H1 (cell line): ENCODE measurements at regions not wholly inside any gene's neighbourhood (a gene's known extent, or its start where the extent isn't known, plus 50 kb on each side); places are given as distances from the start of the nearest gene placed in this dataset.

Experiments
- CBX8 ChIP-seq: fragments of 300-800, 300-1000 bp; sonication (generic); IDR thresholded peaks from 2 replicates; pipeline ENCODE4 v1.7.1; 2016; ENCODE audit warnings: low read depth, low read length, borderline replicate concordance
- CHD2 ChIP-seq: IDR thresholded peaks from 2 replicates; pipeline ENCODE4 v1.6.1; 2012; ENCODE audit warnings: low read length, improper control_type of control experiment
- E2F6 ChIP-seq: IDR thresholded peaks from 2 replicates; pipeline ENCODE4 v1.6.1; 2012; ENCODE audit warnings: inconsistent platforms
- EP300 ChIP-seq, 2 experiments: IDR thresholded peaks; 1 replicate in 1 of 2; 2 replicates in 1 of 2; pipeline ENCODE4 v1.6.1; 2011 to 2012; ENCODE audit warnings: low read depth in 2 of 2, low read length in 2 of 2, mild to moderate bottlenecking in 2 of 2, borderline replicate concordance in 1 of 2, inconsistent platforms in 1 of 2, moderate library complexity in 1 of 2
- KDM4A ChIP-seq: IDR thresholded peaks from one replicate; pipeline ENCODE4 v1.7.1; 2012; ENCODE audit warnings: low read depth, mild to moderate bottlenecking, moderate library complexity, low read length, inconsistent platforms; ENCODE audit not compliant: severe bottlenecking
- RNF2 ChIP-seq: fragments of 200-900, 300-1000 bp; sonication (generic); IDR thresholded peaks from 2 replicates; pipeline ENCODE4 v1.7.1; 2016; ENCODE audit warnings: borderline replicate concordance, low read depth, mild to moderate bottlenecking, antibody characterized with exemption, low read length; ENCODE audit not compliant: poor library complexity, severe bottlenecking; ENCODE audit errors: missing control alignments
- TEAD4 ChIP-seq: IDR thresholded peaks from 2 replicates; pipeline ENCODE4 v1.6.1; 2012; ENCODE audit warnings: low read depth, low read length, inconsistent platforms, mixed read lengths
- TF ChIP-seq, protein P1 (sequence below): fragments of 300-600 bp; sonication (generic); IDR thresholded peaks from 2 replicates; pipeline ENCODE4 v1.7.1; 2012; ENCODE audit warnings: low read length, moderate library complexity, mild to moderate bottlenecking, inconsistent platforms; ENCODE audit not compliant: insufficient replicate concordance

- TF ChIP-seq, protein P1, sequence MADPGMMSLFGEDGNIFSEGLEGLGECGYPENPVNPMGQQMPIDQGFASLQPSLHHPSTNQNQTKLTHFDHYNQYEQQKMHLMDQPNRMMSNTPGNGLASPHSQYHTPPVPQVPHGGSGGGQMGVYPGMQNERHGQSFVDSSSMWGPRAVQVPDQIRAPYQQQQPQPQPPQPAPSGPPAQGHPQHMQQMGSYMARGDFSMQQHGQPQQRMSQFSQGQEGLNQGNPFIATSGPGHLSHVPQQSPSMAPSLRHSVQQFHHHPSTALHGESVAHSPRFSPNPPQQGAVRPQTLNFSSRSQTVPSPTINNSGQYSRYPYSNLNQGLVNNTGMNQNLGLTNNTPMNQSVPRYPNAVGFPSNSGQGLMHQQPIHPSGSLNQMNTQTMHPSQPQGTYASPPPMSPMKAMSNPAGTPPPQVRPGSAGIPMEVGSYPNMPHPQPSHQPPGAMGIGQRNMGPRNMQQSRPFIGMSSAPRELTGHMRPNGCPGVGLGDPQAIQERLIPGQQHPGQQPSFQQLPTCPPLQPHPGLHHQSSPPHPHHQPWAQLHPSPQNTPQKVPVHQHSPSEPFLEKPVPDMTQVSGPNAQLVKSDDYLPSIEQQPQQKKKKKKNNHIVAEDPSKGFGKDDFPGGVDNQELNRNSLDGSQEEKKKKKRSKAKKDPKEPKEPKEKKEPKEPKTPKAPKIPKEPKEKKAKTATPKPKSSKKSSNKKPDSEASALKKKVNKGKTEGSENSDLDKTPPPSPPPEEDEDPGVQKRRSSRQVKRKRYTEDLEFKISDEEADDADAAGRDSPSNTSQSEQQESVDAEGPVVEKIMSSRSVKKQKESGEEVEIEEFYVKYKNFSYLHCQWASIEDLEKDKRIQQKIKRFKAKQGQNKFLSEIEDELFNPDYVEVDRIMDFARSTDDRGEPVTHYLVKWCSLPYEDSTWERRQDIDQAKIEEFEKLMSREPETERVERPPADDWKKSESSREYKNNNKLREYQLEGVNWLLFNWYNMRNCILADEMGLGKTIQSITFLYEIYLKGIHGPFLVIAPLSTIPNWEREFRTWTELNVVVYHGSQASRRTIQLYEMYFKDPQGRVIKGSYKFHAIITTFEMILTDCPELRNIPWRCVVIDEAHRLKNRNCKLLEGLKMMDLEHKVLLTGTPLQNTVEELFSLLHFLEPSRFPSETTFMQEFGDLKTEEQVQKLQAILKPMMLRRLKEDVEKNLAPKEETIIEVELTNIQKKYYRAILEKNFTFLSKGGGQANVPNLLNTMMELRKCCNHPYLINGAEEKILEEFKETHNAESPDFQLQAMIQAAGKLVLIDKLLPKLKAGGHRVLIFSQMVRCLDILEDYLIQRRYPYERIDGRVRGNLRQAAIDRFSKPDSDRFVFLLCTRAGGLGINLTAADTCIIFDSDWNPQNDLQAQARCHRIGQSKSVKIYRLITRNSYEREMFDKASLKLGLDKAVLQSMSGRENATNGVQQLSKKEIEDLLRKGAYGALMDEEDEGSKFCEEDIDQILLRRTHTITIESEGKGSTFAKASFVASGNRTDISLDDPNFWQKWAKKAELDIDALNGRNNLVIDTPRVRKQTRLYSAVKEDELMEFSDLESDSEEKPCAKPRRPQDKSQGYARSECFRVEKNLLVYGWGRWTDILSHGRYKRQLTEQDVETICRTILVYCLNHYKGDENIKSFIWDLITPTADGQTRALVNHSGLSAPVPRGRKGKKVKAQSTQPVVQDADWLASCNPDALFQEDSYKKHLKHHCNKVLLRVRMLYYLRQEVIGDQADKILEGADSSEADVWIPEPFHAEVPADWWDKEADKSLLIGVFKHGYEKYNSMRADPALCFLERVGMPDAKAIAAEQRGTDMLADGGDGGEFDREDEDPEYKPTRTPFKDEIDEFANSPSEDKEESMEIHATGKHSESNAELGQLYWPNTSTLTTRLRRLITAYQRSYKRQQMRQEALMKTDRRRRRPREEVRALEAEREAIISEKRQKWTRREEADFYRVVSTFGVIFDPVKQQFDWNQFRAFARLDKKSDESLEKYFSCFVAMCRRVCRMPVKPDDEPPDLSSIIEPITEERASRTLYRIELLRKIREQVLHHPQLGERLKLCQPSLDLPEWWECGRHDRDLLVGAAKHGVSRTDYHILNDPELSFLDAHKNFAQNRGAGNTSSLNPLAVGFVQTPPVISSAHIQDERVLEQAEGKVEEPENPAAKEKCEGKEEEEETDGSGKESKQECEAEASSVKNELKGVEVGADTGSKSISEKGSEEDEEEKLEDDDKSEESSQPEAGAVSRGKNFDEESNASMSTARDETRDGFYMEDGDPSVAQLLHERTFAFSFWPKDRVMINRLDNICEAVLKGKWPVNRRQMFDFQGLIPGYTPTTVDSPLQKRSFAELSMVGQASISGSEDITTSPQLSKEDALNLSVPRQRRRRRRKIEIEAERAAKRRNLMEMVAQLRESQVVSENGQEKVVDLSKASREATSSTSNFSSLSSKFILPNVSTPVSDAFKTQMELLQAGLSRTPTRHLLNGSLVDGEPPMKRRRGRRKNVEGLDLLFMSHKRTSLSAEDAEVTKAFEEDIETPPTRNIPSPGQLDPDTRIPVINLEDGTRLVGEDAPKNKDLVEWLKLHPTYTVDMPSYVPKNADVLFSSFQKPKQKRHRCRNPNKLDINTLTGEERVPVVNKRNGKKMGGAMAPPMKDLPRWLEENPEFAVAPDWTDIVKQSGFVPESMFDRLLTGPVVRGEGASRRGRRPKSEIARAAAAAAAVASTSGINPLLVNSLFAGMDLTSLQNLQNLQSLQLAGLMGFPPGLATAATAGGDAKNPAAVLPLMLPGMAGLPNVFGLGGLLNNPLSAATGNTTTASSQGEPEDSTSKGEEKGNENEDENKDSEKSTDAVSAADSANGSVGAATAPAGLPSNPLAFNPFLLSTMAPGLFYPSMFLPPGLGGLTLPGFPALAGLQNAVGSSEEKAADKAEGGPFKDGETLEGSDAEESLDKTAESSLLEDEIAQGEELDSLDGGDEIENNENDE, result no peak
- TF ChIP-seq EP300 (IDR thresholded peaks at IDR 0.05; ENCODE audit: borderline replicate concordance in 1 of 2, low read depth in 2 of 2, low read length in 2 of 2) (no peak), E2F6 (no peak), CBX8 (no peak), RNF2 (no peak), CHD2 (no peak), TEAD4 (no peak), KDM4A (no peak)
These were observed 350.0 kb upstream of the GATB start (continued) for GRCh38 chr4:152110780-152111179.
